ENCODE measurements at regions not wholly inside any gene's neighbourhood (a gene's known extent, or its start where the extent isn't known, plus 50 kb on each side); places are given as distances from the start of the nearest gene placed in this dataset.
A peak's percentile ranks its signal among the peaks of the same experiment; 100 is the strongest.
"Not testable (repeated sequence)": the region's sequence is repeated elsewhere in the genome, so short reads cannot be mapped to it uniquely, and the experiment has no call there.

- no peak for DNase-seq
These were observed 127.0 kb downstream of the ZNF330 start for GRCh38 chr4:141347684-141348083.

DNA sequence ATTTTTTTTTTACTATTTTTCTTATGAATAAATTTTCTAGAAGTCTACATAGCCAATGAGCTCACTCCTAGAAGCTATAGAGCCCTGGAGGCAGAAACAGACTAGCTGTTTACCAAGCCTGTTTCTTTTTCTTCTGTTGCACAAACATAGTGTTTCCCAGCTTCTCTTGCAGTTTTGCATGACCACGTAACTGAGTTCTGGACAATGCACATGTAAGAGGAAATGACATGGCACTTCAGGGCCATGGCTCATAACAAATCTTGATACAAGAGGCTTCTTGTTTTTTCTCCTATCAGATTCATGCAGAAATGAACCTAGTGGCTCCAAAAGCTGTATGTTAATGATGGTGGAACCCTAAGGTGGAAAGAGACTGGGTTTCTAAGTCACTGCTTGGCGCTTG lies 127.4 kb downstream of the ZNF330 start:
- no peak for DNase-seq

DNA sequence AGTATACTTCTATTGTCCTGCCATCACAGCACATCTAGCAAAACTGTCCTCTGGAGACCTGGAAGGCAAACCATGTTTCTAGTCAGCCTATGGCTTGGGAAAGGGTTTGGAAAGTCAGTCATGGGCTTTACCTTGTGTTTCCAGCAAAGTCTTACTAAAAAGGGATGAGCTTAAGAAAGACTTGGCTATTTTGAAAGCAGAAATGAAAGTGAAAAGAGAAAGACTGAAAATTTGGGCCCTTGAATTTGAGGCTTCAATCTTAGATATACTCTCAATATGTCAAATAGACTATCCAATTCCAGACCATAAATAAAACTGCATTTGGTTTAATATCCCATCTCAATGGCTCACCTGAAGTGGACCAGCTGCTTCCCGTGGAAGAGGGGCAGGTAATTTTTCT lies 127.9 kb downstream of the ZNF330 start:
- no peak for DNase-seq

DNA sequence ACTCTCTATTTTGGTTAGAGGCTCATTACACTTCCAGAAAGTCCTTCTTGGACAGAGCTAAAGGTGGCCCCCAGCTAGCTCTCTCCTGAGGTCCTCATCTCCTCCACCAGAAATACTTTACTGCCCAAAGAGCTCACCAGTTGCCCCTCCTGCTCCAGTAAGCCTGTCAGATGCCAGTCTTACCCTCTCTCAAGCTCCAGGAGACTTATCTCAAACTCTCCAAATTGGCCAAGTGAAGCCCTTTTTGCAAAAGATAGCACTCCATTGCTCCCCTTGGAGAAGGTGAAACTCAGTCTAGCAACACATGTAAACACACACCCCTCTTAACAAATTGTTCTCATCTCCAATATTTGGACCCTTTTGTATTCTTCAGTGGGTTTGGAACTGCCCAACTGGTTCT lies 128.5 kb downstream of the ZNF330 start:
- DNase-seq: no peak

DNA sequence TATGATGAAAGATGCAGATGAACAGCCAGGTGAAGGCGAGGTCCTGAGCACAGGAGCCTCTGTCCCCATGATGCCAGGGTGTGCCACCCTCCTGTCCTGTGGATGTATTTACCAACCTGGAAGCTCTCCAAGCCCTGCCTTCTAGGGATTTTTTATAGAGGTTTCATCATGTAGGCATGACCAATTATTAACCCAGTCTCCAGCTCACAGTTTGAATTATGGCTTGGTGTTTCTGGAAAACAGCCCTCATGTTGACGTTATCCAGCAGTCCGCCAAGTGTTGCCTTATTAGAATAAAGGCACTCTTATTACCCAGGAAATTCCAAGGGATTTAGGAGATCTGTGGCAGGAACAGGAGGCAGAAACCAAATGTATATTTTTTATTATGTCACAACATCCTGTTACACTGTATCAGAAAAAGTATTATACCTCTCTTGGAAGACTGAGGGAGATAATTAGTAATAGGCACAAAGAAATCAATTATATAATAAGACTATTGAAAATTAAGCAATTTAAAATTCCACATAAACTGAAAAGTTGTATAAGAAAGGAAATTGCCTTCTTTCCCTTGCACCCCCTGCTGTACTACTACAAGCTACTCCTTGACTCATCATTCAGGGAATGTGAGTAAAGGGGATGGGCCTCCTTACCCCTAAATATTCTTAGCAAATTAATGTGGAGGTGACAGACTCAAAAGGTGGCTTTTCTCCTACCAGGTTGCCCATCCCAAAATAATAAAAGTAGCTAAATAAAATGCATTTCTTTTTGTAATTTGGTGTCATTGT lies 129.6 kb downstream of the ZNF330 start:
- no peak for DNase-seq

- DNase-seq: no peak
These were observed 131.6 kb downstream of the ZNF330 start for GRCh38 chr4:141352331-141352730.

GRCh38 chr4:141352909-141353525 lies 132.3 kb downstream of the ZNF330 start:
- no peak for DNase-seq

- no peak for DNase-seq
These were observed 135.7 kb downstream of the ZNF330 start for GRCh38 chr4:141356321-141356962.

DNA sequence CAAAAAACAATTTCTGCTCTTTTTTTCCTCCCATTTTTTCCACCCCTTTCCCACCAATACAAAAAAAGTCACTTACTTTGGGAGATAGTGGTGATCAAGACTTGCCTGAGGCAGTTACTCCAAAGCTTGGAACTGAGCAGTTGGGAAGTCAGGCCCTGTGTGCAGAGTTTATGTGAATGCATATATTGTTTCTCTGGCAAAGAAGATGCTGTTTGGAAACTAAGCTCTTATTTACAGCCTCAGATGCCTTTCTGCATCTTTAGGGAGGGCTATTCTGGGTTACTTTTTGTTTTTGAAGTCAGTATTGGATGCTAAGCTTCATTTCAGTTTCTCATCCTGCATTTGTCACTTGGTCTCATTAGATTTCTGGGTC lies 136.3 kb downstream of the ZNF330 start:
- DNase-seq: no peak

GRCh38 chr4:141368241-141368640 lies 147.5 kb downstream of the ZNF330 start:
- DNase-seq: not testable (repeated sequence)

DNA sequence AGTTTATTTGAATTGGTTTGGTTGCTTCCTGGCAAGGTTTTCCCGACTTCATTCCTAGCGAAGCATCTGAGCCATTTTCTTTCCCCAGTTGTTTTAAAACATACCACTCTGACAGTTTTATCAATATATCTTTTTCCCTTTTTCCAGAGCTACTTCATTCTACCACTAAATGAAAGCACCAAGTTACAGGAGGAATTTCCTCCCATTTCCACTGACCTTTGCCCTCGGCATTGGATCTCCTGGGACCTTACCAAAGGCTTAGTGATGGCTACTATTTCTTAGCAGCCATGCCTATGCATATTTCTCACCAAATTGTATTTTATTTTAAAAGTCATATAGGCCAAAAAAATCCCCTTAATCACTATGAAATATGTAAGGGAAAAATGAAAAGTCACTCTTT lies 150.5 kb downstream of the ZNF330 start:
- no peak for DNase-seq

DNA sequence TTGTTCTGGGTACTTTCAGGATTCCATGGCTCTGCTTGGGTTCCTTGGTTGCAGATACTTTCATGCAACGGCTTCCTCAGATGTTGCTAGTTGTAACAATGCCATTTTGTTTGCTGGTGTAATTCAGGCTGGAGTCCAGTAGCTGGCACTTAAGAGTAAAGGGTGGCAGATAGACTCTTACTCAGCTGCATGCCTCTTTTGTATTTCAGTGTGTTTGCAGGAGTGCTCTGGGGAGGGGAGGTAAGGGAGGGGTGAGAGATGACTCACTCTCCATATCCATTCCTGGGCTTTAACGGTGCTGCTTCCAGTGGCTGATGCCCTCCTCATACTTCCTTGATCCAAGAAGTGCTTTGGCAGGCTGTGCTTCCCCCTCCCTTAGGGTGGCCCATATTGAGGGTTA lies 155.2 kb downstream of the ZNF330 start:
- peak; percentile 48 to 49 for DNase-seq

DNA sequence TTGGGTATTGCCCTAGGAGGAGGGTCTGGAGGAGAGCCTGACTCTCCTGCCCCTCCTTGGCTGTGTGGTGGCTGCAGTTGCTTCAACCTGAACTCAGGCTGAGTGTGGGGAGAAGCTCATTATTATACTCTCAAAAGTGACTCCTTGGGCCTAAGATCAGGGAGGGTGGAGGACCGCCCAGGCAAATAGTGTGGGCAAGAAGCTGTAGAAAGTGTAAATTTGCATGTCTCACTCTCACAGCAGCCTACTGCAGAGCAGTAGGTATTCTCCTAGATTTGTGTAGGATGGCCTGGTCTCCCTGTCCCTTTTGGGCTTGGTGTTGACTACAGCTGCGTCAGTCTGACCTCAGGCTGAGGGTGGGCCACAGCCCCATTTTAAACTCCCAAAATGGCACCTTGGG lies 156.1 kb downstream of the ZNF330 start:
- no peak for DNase-seq

DNA sequence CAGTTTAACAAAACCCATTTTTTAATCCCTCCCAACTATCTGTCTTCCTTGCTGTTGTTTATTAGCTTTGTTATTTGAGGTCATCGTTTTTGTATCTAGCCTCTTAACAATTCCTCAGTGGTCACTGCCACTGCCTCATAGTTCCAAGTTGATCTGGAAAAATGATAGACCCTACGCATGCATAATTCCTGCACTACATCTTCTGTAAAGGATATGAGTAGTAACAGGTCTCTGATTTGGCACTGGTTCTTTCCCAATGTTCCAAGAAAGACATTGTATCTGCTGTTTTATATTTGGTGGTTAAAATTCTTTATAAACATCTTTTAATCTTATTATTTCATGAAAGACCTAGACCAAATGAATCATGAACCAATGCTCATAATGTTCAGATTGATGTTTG lies 166.6 kb downstream of the ZNF330 start:
- DNase-seq: no peak

GRCh38 chr4:141388481-141388880 lies 167.8 kb downstream of the ZNF330 start:
- DNase-seq: no peak

DNA sequence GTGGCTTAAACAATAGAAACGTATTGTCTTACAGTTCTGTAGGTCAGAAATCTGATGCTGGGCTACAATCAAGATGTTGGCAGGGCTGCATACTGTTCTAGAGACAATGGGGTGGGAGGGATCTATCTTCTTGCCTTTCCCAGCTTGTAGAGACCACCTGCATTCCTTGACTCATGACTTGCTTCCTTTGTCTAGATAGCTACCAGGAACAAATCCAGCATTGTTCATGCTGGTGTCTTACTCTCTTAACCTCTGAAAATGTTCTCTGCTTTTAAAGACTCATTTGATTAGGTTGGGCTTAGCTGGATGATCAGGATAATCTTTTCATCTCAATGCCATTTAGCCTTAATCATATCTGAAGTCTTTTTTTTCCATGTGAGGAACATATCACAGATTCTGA lies 169.0 kb downstream of the ZNF330 start:
- no peak for DNase-seq

DNA sequence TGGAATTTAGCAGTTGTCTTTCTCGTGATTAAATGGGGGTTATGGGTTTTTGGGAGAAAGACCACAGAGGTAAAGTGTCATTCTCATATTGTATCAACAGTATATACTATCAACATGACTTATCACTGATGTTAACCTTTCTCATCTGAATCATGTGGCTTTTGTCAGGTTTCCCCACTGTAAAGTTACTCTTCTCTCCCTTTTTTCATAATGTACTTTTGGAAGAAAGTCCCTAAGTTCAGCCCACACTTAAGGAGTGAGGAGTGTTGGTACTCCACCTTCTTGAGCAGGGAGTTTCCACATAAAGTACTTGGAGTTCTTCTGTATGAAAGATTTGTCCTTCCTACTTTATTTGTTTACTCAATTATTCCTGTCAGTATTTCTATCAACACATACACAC lies 169.9 kb downstream of the ZNF330 start:
- no peak for DNase-seq

GRCh38 chr4:141391293-141391692 lies 170.6 kb downstream of the ZNF330 start:
- peak; percentile 13 to 41 for DNase-seq

GRCh38 chr4:141391771-141392170 lies 171.1 kb downstream of the ZNF330 start:
- peak; percentile 23 to 37 for DNase-seq

DNA sequence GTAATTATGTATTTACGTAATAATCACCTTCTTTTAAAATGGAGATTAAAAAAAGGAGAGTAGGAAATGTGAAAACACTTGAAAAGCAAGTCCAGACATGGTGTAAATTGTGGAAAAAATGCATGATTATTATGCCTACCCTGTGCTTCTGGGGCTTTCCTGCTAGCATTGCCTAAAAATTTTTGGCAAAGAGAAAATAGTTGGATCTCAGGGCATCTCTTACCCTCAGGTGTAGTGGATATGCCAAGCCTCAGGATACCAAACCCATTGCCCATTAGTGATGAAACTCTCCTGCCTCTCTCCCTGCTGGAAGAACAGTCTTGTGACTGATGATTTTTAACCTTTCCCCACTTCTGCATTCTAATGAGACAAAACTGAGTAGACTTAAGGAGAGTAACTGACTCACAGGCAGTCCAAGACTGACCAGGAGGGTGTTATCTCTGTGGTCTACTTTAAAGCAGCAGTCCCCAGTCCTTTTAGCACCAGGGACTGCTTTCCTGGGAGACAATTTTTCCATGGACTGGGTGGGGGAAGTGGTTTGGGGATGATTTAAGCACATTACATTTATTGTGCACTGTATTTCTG lies 174.6 kb downstream of the ZNF330 start:
- no peak for DNase-seq

GRCh38 chr4:141395919-141396318 lies 175.2 kb downstream of the ZNF330 start:
- no peak for DNase-seq

DNA sequence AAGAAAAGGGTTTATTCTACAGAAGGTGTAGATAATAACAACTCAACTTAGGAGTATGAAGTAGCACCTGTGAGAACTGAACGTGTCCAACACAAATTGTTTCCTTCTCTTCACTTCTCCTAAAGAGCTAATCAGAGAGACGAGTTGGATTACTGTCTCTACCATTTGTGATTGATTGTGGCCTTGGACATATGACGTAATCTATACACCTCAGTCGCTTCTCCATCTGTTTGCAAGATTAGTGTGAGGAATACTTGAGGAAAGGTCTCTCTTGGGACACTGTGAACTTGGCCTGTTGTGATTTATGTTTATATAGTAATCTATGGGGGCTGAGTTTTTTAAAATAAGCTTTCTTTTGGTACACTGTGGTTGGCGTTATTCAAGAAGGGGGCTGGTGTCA lies 182.0 kb downstream of the ZNF330 start:
- DNase-seq: no peak

- DNase-seq: no peak
These were observed 183.1 kb downstream of the ZNF330 start for GRCh38 chr4:141403782-141404181.

DNA sequence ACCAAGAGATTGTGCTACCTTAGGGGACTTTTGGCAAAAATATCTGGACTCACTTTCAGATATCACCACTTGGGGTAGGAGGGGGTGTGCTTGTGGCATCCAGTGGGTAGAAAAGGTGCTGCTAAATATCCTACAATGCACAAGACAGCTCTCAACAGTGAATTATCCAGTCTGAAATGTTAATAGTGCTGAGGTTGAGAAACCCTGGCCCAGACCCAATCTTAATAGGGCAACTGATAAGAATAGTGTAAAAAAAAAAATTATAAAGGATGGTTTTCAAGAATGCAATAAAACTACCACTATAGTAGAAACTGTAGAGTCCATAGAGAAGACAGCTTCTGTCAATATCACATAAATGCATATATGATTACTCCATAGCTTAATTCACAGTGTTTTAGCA lies 185.5 kb downstream of the ZNF330 start:
- DNase-seq: no peak

Measured in SHP77 (cell line).